Muscle layer of colon (tissue), 2 donors: ENCODE measurements at regions not wholly inside any gene's neighbourhood (a gene's known extent, or its start where the extent isn't known, plus 50 kb on each side); places are given as distances from the start of the nearest gene placed in this dataset.

Experiments
- H3K27ac ChIP-seq: one replicate; pipeline ENCODE4 v1.7.0; 2013; ENCODE audit warnings: low read depth, mild to moderate bottlenecking, low read length, moderate library complexity
- H3K27me3 ChIP-seq, 2 donors: one replicate each; pipeline ENCODE4 v1.7.0; 2013; ENCODE audit warnings: low read length in 2 of 2, mild to moderate bottlenecking in 2 of 2; ENCODE audit not compliant: insufficient read depth in 2 of 2, control insufficient read depth in 1 of 2
- H3K36me3 ChIP-seq: one replicate; pipeline ENCODE4 v1.7.0; 2013; ENCODE audit warnings: mild to moderate bottlenecking, low read length; ENCODE audit not compliant: insufficient read depth
- H3K4me1 ChIP-seq: one replicate; pipeline ENCODE4 v1.7.0; 2013; ENCODE audit warnings: mild to moderate bottlenecking, low read length; ENCODE audit not compliant: insufficient read depth
- H3K4me3 ChIP-seq, 2 donors: one replicate each; pipeline ENCODE4 v1.7.0; 2013; ENCODE audit warnings: low read length in 2 of 2, low read depth in 1 of 2, mild to moderate bottlenecking in 1 of 2, moderate library complexity in 1 of 2
- H3K9ac ChIP-seq: one replicate; pipeline ENCODE4 v1.7.0; 2013; ENCODE audit warnings: low read length
- H3K9me3 ChIP-seq: one replicate; pipeline ENCODE4 v1.7.0; 2013; ENCODE audit warnings: mild to moderate bottlenecking, low read length
- donor health status: abdominal sarcoma.
- donor health status: Adenocarcinoma of cecum.

DNA sequence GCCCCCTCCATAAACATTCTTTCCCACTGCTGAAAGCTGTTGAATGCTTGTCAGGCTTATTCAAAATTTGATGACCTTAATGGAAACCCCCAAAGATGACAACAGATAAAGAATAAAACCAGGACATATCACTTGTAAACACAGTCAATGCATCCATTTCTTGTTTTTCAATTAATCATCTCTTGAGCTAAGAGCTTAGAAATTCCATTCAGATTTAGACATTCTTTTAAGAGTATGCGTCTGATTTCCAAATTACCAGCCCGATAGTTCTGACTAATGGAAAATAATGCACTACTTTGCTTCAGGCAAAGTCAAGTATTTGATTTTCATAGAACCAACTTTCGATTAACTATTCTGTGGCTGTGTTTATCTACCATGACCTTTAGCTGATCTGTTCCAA lies 100.6 kb upstream of the RUNX1 start:
- H3K4me3 ChIP-seq, result no peak overlapping the region
- no peaks in the 10 kb centered on the region for H3K27me3 ChIP-seq
- H3K27ac ChIP-seq, result no peak overlapping the region
- no peaks in the 10 kb centered on the region for H3K36me3 ChIP-seq
- H3K9ac ChIP-seq, result no peak overlapping the region
- H3K9me3 ChIP-seq, result no peaks in the 10 kb centered on the region
- H3K4me1 ChIP-seq, result no peaks in the 10 kb centered on the region

DNA sequence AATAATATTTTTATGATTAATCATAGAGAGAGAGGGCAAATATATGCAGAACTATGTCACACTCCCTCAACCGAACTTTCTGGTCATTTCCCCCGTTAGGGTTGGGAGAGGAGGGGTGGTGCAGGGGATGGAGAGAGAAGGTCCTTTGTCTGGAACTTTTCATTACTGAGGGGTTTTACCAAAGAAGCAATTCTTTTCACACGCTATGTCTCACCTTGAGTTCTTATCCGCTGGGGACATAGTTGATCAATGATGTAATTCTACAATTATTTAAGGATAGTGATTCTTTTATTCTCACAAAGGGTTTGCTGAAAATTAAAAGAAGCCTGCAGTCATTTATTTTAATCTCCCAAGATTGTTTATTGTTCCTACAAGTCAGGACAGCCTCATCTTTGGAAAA lies 98.3 kb upstream of the RUNX1 start:
- no peaks in the 10 kb centered on the region for H3K36me3 ChIP-seq
- H3K27ac ChIP-seq, result no peak overlapping the region
- no peak overlapping the region for H3K9ac ChIP-seq
- H3K27me3 ChIP-seq, result no peaks in the 10 kb centered on the region
- no peaks in the 10 kb centered on the region for H3K4me1 ChIP-seq
- H3K9me3 ChIP-seq, result no peaks in the 10 kb centered on the region
- H3K4me3 ChIP-seq, result no peak overlapping the region

DNA sequence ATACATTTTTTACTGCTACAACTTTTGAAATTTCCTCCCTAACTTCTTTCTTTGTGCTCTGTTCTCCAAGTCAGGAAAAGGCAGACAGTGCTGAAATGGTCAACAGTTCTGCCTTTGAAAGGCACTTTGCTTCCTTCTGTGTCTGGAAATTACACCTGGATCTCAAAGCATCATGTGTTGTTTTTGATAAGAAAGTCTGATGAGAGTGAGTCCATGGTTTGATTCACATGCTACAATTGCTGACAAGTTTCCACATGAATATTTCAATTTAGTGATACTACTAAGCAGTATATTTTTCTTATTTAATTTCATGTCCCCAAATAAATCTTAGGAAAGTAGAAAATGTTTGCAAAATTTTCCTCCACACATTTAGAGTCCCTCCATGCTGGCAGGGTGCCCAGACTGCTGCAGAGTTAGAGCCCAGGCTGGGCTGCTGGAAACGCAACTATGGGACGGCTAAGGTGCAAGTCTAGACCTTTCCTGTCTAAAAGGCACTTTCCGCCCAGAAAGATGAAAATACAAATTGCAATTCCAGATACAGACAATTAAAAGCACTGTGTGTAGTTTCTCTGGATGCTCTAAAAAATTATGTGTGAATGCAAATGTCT lies 96.6 kb upstream of the RUNX1 start:
- no peaks in the 10 kb centered on the region for H3K27me3 ChIP-seq
- no peaks in the 10 kb centered on the region for H3K9me3 ChIP-seq
- H3K9ac ChIP-seq, result no peak overlapping the region
- H3K4me1 ChIP-seq, result no peaks in the 10 kb centered on the region
- no peaks in the 10 kb centered on the region for H3K36me3 ChIP-seq
- H3K27ac ChIP-seq, result no peak overlapping the region
- H3K4me3 ChIP-seq, result no peak overlapping the region

DNA sequence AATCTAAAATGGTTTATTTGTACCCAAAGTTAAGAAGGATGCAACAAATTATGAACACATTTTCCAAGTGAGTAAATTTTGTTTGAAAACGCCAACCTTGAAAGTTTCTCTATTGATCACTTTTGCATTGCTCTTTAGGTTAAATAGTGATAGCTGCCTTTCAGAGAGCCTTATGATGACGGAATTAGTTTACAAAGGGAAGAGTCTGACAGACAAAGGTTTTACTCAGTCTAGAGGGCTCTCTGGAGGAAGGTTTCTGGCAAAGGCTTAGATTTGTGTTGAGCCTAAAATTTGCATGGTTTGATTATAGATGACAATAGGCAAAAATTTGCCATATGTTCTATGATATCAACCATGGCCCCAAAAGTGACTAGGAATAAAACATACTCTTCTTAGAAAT lies 95.9 kb upstream of the RUNX1 start:
- Histone ChIP-seq H3K27ac (no peak overlapping the region), H3K9me3 (no peaks in the 10 kb centered on the region), H3K36me3 (no peaks in the 10 kb centered on the region), H3K4me3 (no peak overlapping the region), H3K27me3 (no peaks in the 10 kb centered on the region), H3K9ac (no peak overlapping the region), H3K4me1 (no peaks in the 10 kb centered on the region)

DNA sequence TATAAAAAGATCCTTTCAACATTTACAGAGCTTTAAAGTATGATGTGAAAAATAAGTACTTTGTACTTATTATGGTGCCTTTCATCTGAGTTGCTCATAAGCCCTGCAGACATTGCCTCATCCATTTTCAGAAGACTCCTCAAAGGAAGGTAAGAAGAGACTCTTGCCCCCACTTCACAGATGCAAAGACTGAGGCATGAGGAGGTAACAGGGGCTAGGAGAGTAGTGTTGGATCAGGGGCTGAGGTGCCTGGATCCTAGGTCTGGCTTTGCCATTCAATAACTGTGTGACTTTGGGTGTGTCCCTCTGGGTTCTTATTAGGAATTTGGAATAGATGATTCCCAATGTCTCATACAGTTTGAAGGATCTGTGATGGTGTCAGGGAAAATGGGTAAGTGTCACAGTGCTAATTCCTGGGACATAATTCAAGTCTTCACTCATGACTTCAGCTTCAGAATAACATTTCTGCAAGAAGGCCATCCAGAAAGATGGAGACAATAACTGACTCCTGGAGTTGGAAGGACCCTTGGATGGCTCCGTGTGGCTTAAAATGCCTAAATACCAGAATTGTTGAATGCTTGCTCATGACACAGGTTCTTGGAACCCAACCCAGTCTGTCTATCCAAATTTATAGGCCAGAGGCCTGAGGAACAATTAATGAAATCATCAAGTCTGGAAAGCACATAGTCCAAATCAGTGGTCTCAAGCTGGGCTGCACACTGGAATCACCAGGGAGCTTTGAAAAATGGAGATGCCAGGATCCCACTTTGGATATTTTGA lies 93.1 kb upstream of the RUNX1 start:
- Histone ChIP-seq H3K4me1 (no peaks in the 10 kb centered on the region), H3K36me3 (no peaks in the 10 kb centered on the region), H3K4me3 (no peak overlapping the region), H3K27ac (no peak overlapping the region), H3K9ac (no peak overlapping the region), H3K9me3 (no peaks in the 10 kb centered on the region), H3K27me3 (no peaks in the 10 kb centered on the region)

DNA sequence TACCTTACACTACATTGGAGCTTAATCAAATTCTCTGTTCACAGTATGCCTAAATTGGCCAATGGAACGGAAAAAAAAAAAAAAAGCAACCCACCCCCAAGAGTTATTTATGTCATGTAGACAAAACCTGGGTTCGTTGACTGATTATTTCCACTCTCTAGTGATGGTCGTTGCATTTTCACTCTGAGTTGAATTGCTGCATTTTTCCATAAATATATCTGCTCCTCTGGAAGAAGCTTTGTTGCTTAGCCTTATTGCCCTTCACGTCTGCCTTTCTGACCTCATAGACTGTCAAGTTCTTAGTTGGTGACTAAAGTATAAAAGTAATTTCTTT lies 90.2 kb upstream of the RUNX1 start:
- Histone ChIP-seq H3K9ac (no peak overlapping the region), H3K27ac (no peak overlapping the region), H3K27me3 (no peaks in the 10 kb centered on the region), H3K36me3 (no peaks in the 10 kb centered on the region), H3K4me3 (no peak overlapping the region), H3K9me3 (no peaks in the 10 kb centered on the region), H3K4me1 (no peaks in the 10 kb centered on the region)

DNA sequence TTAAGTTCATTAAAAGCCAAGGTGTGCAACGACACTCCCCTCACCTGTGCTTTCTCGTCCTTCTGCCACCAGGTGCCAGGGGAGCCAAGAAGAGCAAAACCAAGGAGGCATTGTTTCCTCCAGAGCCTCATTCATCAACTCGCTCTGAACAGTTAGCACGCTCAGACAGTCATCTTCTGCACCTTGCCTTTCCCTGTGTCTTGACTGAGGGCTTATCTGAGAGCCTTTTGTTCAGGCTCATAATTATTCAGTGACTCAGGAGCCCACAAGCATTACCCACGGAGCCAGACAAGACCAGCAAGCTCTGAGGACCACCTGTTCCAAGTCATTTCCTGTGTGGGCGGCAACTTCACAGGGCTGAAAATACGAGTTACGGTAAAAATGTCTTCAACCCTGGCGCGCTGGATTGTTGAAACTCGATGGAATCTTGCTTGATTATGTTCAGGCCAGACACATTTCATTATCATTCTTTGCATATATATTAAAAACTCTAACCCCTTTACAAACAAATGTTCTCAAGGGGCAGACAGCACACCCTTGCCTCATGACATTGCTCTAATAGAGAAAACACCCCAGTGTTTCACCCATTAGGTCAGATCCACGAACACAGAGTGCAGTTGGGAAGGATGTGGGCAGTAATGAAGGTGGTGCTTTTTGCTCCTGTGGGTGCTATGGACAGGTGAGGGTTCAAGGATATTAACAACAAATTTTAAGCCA lies 89.7 kb upstream of the RUNX1 start:
- H3K4me1 ChIP-seq, result no peaks in the 10 kb centered on the region
- no peak overlapping the region for H3K4me3 ChIP-seq
- H3K36me3 ChIP-seq, result no peaks in the 10 kb centered on the region
- H3K27me3 ChIP-seq, result no peaks in the 10 kb centered on the region
- no peaks in the 10 kb centered on the region for H3K9me3 ChIP-seq
- H3K9ac ChIP-seq, result no peak overlapping the region
- H3K27ac ChIP-seq, result no peak overlapping the region

DNA sequence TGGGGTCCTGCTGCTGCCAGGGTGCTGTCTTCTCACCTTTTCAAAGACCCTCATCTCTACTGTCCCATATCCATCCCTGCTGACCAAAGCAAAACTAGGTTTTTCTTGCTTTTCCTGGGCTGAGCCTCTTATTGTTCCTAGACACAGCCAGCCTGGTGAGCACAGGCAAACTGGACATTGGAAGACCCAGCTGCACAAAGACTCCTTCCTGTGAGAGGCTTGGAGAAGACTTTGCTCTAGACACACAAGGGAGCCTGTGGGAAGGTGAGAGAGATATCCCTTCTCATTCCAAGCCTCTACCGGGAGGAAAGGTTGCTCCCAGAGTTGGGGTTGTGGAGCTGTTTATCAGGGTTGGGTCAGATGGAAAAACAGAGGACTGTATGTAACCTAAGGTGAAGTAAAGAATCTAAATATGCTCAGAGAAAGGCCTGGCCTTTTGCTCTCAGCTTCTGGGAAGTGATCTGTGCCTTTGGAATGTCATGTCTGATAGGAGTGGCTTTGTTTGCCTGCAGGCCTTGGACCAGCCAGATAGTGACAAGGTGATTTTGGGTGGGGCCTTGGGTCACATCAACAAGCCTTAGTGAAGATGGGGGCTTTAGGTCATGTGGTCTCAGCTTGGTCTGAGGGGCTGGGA lies 87.6 kb upstream of the RUNX1 start:
- H3K27me3 ChIP-seq, result no peaks in the 10 kb centered on the region
- no peak overlapping the region for H3K27ac ChIP-seq
- H3K9ac ChIP-seq, result no peak overlapping the region
- H3K9me3 ChIP-seq, result no peaks in the 10 kb centered on the region
- no peaks in the 10 kb centered on the region for H3K36me3 ChIP-seq
- no peaks in the 10 kb centered on the region for H3K4me1 ChIP-seq
- no peak overlapping the region for H3K4me3 ChIP-seq

DNA sequence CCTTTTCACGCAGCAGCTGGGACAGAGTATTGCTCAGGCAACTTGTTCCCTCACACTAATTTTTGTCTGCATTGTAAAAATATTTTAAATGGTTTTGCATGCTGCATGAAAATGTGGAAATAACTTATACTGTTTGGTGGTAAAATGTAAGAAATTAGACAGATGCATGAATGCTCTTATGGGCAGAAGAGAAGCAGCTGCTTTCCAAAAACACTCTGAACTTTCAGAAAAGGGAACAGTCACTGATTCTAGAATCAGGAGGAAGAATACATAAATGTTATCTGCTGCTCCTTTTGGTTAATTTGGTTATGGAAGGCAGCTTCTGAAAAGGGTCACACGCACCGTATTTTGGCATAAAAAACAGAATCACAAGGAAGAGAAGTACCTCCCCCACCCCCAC lies 87.0 kb upstream of the RUNX1 start:
- Histone ChIP-seq H3K9ac (no peak overlapping the region), H3K27me3 (no peaks in the 10 kb centered on the region), H3K4me3 (no peak overlapping the region), H3K36me3 (no peaks in the 10 kb centered on the region), H3K9me3 (no peaks in the 10 kb centered on the region), H3K4me1 (no peaks in the 10 kb centered on the region), H3K27ac (no peak overlapping the region)

DNA sequence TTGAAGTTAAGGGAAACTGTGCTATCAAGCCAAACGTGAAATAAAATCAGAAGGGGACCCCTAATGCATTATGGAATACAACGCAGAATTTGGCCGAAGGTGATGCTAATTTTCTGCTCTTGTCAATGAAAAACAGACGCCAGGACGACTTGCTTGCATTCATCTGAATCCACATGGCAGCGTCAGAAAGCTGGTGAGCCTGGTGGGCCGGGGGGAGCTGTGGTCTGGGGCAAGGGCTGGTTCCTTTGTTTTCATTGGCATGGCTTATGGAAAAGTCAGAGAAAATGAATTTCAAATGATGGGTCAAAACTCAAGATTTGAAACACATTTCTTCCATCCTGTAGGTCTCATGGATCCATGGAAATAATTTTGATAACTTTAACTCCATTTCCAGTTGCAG lies 86.4 kb upstream of the RUNX1 start:
- Histone ChIP-seq H3K4me1 (no peaks in the 10 kb centered on the region), H3K27me3 (no peaks in the 10 kb centered on the region), H3K36me3 (no peaks in the 10 kb centered on the region), H3K9ac (no peak overlapping the region), H3K9me3 (no peaks in the 10 kb centered on the region), H3K4me3 (no peak overlapping the region), H3K27ac (no peak overlapping the region)

DNA sequence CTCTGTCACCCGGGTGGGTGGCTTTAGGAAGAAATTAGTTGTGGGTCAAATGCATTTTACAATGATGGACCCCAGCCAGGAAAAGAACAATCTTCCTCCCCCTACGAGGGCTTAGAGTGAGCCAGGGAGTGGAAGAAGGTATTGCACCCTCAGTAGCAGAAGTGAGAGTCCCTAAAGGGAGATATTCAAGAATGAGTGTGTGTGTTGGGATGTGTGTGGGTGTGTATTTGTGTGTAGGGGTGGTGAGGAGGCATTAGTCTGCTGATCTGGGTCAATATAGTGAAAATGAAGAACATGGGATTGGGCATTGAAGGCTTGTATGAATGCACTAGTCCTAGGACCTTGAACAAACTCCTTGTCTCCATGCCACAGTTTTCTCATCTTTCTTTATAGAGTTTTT lies 85.2 kb upstream of the RUNX1 start:
- no peak overlapping the region for H3K4me3 ChIP-seq
- H3K9ac ChIP-seq, result no peak overlapping the region
- H3K36me3 ChIP-seq, result no peaks in the 10 kb centered on the region
- H3K27me3 ChIP-seq, result no peaks in the 10 kb centered on the region
- no peaks in the 10 kb centered on the region for H3K9me3 ChIP-seq
- H3K27ac ChIP-seq, result no peak overlapping the region
- H3K4me1 ChIP-seq, result no peaks in the 10 kb centered on the region
